ENCODE measurements at regions not wholly inside any gene's neighbourhood (a gene's known extent, or its start where the extent isn't known, plus 50 kb on each side); places are given as distances from the start of the nearest gene placed in this dataset.
"Not testable (repeated sequence)": the region's sequence is repeated elsewhere in the genome, so short reads cannot be mapped to it uniquely, and the experiment has no call there.

GRCh38 chr13:87122551-87122950, 548.6 kb upstream of the SLITRK5 start:
- DNase-seq, result no peak

- no peak for DNase-seq
Measured at GRCh38 chr13:87123987-87124784, 547.0 kb upstream of the SLITRK5 start.

GRCh38 chr13:87124785-87125074, 546.4 kb upstream of the SLITRK5 start:
- no peak for DNase-seq

- DNase-seq, result no peak
Measured at GRCh38 chr13:87128036-87128435, 543.1 kb upstream of the SLITRK5 start.

GRCh38 chr13:87128491-87128890, 542.7 kb upstream of the SLITRK5 start:
- DNase-seq, result no peak

- DNase-seq, result no peak
Measured at GRCh38 chr13:87129602-87130300, 541.4 kb upstream of the SLITRK5 start.

GRCh38 chr13:87130423-87130822, 540.7 kb upstream of the SLITRK5 start:
- no peak for DNase-seq

- DNase-seq, result no peak
Measured at GRCh38 chr13:87131611-87132010, 539.6 kb upstream of the SLITRK5 start.

- no peak for DNase-seq
Measured at GRCh38 chr13:87138866-87139265, 532.3 kb upstream of the SLITRK5 start.

- DNase-seq, result no peak
Measured at GRCh38 chr13:87147076-87147475, 524.1 kb upstream of the SLITRK5 start.

- no peak for DNase-seq
Measured at GRCh38 chr13:87153371-87153770, 517.8 kb upstream of the SLITRK5 start.

GRCh38 chr13:87166348-87166747, 504.8 kb upstream of the SLITRK5 start:
- no peak for DNase-seq

- no peak for DNase-seq
Measured at GRCh38 chr13:87168390-87168789, 502.8 kb upstream of the SLITRK5 start.

GRCh38 chr13:87169337-87169736, 501.8 kb upstream of the SLITRK5 start:
- DNase-seq, result no peak

- no peak for DNase-seq
Measured at GRCh38 chr13:87172166-87172835, 498.9 kb upstream of the SLITRK5 start.

- DNase-seq, result not testable (repeated sequence)
Measured at GRCh38 chr13:87185138-87185537, 486.0 kb upstream of the SLITRK5 start.

GRCh38 chr13:87186647-87187046, 484.5 kb upstream of the SLITRK5 start:
- DNase-seq, result not testable (repeated sequence)

- DNase-seq, result not testable (repeated sequence)
Measured at GRCh38 chr13:87191485-87191884, 479.7 kb upstream of the SLITRK5 start.

GRCh38 chr13:87198371-87198770, 472.8 kb upstream of the SLITRK5 start:
- DNase-seq, result no peak

- no peak for DNase-seq
Measured at GRCh38 chr13:87206708-87207107, 464.5 kb upstream of the SLITRK5 start.

- DNase-seq, result no peak
Measured at GRCh38 chr13:87207280-87208003, 463.7 kb upstream of the SLITRK5 start.

GRCh38 chr13:87208636-87209035, 462.5 kb upstream of the SLITRK5 start:
- DNase-seq, result no peak

- no peak for DNase-seq
Measured at GRCh38 chr13:87234981-87235380, 436.2 kb upstream of the SLITRK5 start.
